ENCODE measurements at regions not wholly inside any gene's neighbourhood (a gene's known extent, or its start where the extent isn't known, plus 50 kb on each side); places are given as distances from the start of the nearest gene placed in this dataset.
"Not testable (repeated sequence)": the region's sequence is repeated elsewhere in the genome, so short reads cannot be mapped to it uniquely, and the experiment has no call there.

GRCh38 chr5:130845049-130845765 is 319.8 kb downstream of the HINT1 start:
- H3K27me3 ChIP-seq = no peaks in the 10 kb centered on the region
- WGBS = 94% methylated on average over 1 of the region's 1 CpG
- no peak for DNase-seq (ENCODE audit: low spot score in 2 of 2)
- peaks cover 3% of the 10 kb centered on the region for H3K9me3 ChIP-seq
- TF ChIP-seq POLR2AphosphoS5 (IDR thresholded peaks at IDR 0.05) (no peak), EP300 (IDR thresholded peaks at IDR 0.05) (no peak), POLR2A (IDR thresholded peaks at IDR 0.05) (no peak), CTCF (IDR thresholded peaks at IDR 0.05) (no peak)
- H3K27ac ChIP-seq = no peak overlapping the region
- H3K36me3 ChIP-seq = no peaks in the 10 kb centered on the region
- H3K4me3 ChIP-seq = no peak overlapping the region
- H3K4me1 ChIP-seq = no peaks in the 10 kb centered on the region

- Histone ChIP-seq H3K27me3 (no peaks in the 10 kb centered on the region), H3K27ac (no peak overlapping the region), H3K4me3 (peak overlapping the region; percentile 38), H3K9me3 (no peaks in the 10 kb centered on the region), H3K4me1 (peaks cover 11% of the 10 kb centered on the region), H3K36me3 (no peaks in the 10 kb centered on the region)
- TF ChIP-seq CTCF (IDR thresholded peaks at IDR 0.05) = no peak
- no peak for TF ChIP-seq EP300 (IDR thresholded peaks at IDR 0.05)
- TF ChIP-seq POLR2A (IDR thresholded peaks at IDR 0.05) = no peak
- TF ChIP-seq POLR2AphosphoS5 (IDR thresholded peaks at IDR 0.05) = no peak
- WGBS = 34% methylated on average over 6 of the region's 6 CpGs
- no peak for DNase-seq (ENCODE audit: low spot score in 2 of 2)
Observed at GRCh38 chr5:130836729-130837649, 328.1 kb downstream of the HINT1 start.

- not testable (repeated sequence) for H3K27ac ChIP-seq; H3K4me1 ChIP-seq; H3K9me3 ChIP-seq; H3K36me3 ChIP-seq; DNase-seq (ENCODE audit: low spot score in 2 of 2); H3K4me3 ChIP-seq; H3K27me3 ChIP-seq
- WGBS = 98% methylated on average over 25 of the region's 28 CpGs
Observed at GRCh38 chr5:130817598-130818384, 347.3 kb downstream of the HINT1 start.

- TF ChIP-seq CTCF (IDR thresholded peaks at IDR 0.05) (no peak), POLR2AphosphoS5 (IDR thresholded peaks at IDR 0.05) (no peak), POLR2A (IDR thresholded peaks at IDR 0.05) (no peak), EP300 (IDR thresholded peaks at IDR 0.05) (no peak)
- Histone ChIP-seq H3K27ac (no peak overlapping the region), H3K4me1 (no peaks in the 10 kb centered on the region), H3K36me3 (no peaks in the 10 kb centered on the region), H3K4me3 (no peak overlapping the region), H3K27me3 (no peaks in the 10 kb centered on the region), H3K9me3 (no peaks in the 10 kb centered on the region)
- no peak for DNase-seq (ENCODE audit: low spot score in 2 of 2)
Observed at GRCh38 chr5:130815246-130815645, 349.8 kb downstream of the HINT1 start.

- no peak for DNase-seq (ENCODE audit: low spot score in 2 of 2)
- 91% methylated on average over 4 of the region's 4 CpGs for WGBS
- no peaks in the 10 kb centered on the region for H3K9me3 ChIP-seq
- H3K27ac ChIP-seq = no peak overlapping the region
- no peaks in the 10 kb centered on the region for H3K27me3 ChIP-seq
- no peaks in the 10 kb centered on the region for H3K4me1 ChIP-seq
- H3K4me3 ChIP-seq = no peak overlapping the region
- TF ChIP-seq EP300 (IDR thresholded peaks at IDR 0.05) (no peak), POLR2AphosphoS5 (IDR thresholded peaks at IDR 0.05) (no peak), CTCF (IDR thresholded peaks at IDR 0.05) (no peak), POLR2A (IDR thresholded peaks at IDR 0.05) (no peak)
- no peaks in the 10 kb centered on the region for H3K36me3 ChIP-seq
Observed at GRCh38 chr5:130808691-130809090, 356.4 kb downstream of the HINT1 start.
